Fibroblast of mammary gland (primary cell): ENCODE measurements at regions not wholly inside any gene's neighbourhood (a gene's known extent, or its start where the extent isn't known, plus 50 kb on each side); places are given as distances from the start of the nearest gene placed in this dataset.

ENCODE experiments used
- DNase-seq: peaks from one replicate; pipeline ENCODE4 v3.0.0-alpha.2; 2010; ENCODE audit warnings: low read depth
- H3K4me3 ChIP-seq: 2 replicates; pipeline ENCODE4 v1.5.1; 2011; ENCODE audit warnings: low read depth, mild to moderate bottlenecking, low read length, moderate library complexity; ENCODE audit not compliant: control insufficient read depth
- TF ChIP-seq, protein P1 (sequence below): conservative IDR thresholded peaks from 2 replicates; pipeline ENCODE4 v1.5.1; 2011; ENCODE audit warnings: low read depth, low read length, inconsistent platforms; ENCODE audit not compliant: control insufficient read depth, insufficient read depth

DNA sequence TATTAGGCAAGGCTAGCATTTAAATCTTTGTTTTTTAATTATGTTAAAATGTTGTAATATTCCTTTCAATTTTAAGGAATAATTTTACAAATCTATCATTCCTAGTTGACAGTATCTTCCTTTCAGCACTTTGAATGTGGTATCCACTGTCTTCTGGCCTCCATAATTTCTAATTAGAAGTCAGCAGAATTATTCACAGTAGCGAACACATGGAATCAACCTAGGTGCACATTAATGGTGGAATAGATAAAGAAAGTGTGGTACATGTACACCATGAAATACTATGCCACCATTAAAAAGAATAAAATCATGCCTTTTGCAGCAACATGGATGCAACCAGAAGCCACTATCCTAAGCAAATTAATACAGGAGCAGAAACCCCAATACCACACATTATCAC is 1887.8 kb downstream of the PCDH7 start:
- DNase-seq, result no peak
- TF ChIP-seq, protein P1, sequence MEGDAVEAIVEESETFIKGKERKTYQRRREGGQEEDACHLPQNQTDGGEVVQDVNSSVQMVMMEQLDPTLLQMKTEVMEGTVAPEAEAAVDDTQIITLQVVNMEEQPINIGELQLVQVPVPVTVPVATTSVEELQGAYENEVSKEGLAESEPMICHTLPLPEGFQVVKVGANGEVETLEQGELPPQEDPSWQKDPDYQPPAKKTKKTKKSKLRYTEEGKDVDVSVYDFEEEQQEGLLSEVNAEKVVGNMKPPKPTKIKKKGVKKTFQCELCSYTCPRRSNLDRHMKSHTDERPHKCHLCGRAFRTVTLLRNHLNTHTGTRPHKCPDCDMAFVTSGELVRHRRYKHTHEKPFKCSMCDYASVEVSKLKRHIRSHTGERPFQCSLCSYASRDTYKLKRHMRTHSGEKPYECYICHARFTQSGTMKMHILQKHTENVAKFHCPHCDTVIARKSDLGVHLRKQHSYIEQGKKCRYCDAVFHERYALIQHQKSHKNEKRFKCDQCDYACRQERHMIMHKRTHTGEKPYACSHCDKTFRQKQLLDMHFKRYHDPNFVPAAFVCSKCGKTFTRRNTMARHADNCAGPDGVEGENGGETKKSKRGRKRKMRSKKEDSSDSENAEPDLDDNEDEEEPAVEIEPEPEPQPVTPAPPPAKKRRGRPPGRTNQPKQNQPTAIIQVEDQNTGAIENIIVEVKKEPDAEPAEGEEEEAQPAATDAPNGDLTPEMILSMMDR, result no peak
- no peak overlapping the region for H3K4me3 ChIP-seq

DNA sequence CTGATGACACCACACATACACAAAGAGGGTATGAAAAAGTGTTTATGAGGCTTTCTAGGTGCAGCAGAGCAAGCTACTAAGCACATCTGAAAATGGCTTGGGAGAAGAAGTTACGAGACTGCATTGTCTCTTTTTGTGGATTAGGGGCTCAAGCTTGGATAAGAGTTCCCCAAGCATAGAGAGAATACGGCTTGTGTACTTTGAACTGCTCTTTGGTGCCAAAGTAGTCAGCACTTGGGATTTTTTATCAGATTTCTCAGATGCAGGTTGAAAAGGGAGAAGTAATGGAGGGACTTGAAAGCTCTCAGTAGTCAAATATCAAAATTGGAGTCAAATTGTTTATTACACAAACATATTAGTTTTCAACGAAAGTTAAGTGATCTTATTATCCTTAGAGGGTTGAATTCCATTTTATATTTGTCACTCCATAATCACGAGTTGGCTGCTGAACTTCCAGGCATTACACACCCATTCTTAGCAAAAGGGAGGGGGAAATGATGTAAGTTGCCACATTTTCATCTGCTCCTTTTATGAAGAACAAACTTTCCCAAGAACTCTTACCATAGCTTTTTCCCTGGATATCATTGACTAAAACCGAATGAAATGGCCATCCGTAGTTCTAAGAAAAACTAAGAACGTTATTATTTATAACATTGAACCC is 1904.9 kb downstream of the PCDH7 start:
- DNase-seq, result peak; percentile 16
- TF ChIP-seq, protein P1, result no peak
- H3K4me3 ChIP-seq, result no peak overlapping the region

DNA sequence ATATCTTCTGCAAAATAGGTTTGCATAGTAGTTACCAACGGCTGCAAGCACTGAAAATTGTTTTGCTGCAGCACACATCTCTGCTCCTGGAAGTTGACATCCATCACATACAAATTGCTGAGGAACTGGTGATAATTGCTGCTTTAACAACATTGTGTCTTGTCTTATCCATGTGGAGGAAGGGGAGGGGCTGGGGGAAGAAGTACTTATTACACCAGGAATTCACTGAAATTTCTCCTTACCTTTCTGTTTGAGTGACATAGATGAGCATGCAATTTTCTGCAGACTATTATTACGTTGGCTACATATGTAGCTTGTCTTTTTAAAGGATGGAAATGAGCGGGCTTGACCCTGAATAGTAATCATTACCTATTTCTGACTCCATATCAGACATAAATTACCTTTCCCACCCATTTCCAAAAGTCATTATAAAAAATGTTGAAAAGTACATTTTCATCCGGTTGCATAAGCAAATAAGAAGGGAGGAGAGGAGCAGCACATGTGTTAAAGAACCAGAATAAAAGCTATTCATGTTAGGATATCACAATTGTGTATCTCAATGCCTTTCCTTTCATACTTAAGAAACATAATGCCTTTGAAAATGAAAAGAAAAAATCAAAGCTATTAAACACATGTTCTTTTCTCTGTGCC is 1905.6 kb downstream of the PCDH7 start:
- DNase-seq, result no peak

DNA sequence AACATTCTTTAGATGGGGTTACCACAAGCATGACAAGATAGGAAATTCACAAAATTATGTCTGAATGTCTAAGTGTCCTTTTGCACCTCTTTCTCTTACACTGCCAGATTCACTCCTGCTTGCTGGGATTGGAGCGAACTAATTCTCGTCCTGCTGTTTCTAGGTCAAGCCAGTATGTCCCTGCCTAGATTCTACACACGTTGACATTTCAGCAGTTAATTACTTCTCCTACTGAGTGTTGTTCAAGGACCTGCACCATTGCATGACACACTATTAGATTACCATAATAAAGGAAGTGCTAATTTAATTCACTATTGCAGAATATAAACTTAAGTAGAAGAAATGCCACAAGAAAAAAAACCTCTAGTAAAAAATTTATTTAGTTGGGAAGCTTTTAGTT is 1911.7 kb downstream of the PCDH7 start:
- TF ChIP-seq, protein P1, result no peak
- H3K4me3 ChIP-seq, result no peak overlapping the region
- no peak for DNase-seq

More for the DNA sequence above, 1905.6 kb downstream of the PCDH7 start:
- no peak overlapping the region for H3K4me3 ChIP-seq
- TF ChIP-seq, protein P1, result no peak

DNA sequence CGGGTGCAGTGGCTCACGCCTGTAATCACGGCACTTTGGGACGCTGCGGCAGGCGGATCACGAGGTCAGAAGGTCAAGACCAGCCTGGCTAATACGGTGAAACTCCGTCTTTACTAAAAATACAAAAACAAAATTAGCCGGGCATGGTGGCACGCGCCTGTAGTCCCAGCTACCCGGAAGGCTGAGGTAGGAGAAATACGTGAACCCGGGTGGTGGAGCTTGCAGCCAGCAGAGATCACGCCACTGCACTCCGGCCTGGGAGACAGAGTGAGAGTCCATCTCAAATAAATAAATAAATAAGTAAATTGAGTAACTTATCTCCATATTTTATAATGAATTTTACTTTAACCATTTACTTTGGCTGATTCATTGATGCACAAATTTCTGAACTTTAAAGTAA is 1913.3 kb downstream of the PCDH7 start:
- DNase-seq, result no peak
- TF ChIP-seq, protein P1, result no peak
- H3K4me3 ChIP-seq, result no peak overlapping the region

DNA sequence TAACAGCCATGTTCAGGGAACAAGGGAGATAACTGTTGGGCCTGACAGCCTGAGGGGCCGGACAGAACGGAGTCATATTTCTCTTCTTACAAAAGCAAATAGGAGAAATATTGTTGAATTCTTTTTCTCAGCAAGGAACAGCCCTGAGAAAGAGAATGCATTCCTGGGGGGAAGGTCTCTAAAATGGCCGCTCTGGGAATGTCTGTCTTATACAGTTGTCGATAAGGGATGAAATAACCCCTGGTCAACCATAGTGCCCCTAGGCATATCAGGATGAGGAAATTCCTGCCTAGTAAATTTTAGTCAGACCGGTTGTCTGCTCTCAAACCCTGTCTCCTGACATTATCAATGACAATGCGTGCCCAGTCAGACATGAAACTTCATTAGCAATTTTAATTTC is 1925.5 kb downstream of the PCDH7 start:
- H3K4me3 ChIP-seq, result no peak overlapping the region
- DNase-seq, result no peak
- TF ChIP-seq, protein P1, result no peak
